ENCODE measurements at regions not wholly inside any gene's neighbourhood (a gene's known extent, or its start where the extent isn't known, plus 50 kb on each side); places are given as distances from the start of the nearest gene placed in this dataset.

- DNase-seq (ENCODE audit: low read depth, low spot score): no peak
- no peak for TF ChIP-seq CTCF (IDR thresholded peaks at IDR 0.05; ENCODE audit: low read depth, low read length)
- in situ Hi-C loops (cut with HindIII; ENCODE audit: low sequenced_read_pairs): no loop called here
- H3K4me3 ChIP-seq (ENCODE audit: low read depth, low read length): no peak overlapping the region
These were observed 244.3 kb downstream of the GPAT3 start for GRCh38 chr4:83780053-83780733.

- no peak for DNase-seq (ENCODE audit: low read depth, low spot score)
- no peak for TF ChIP-seq CTCF (IDR thresholded peaks at IDR 0.05; ENCODE audit: low read depth, low read length)
- in situ Hi-C loops (cut with HindIII; ENCODE audit: low sequenced_read_pairs): no loop called here
- no peak overlapping the region for H3K4me3 ChIP-seq (ENCODE audit: low read depth, low read length)
These were observed 243.5 kb downstream of the GPAT3 start for GRCh38 chr4:83779103-83780052.

- no peak for TF ChIP-seq CTCF (IDR thresholded peaks at IDR 0.05; ENCODE audit: low read depth, low read length)
- peak; percentile 6 for DNase-seq (ENCODE audit: low read depth, low spot score)
- in situ Hi-C loops (cut with HindIII; ENCODE audit: low sequenced_read_pairs): no loop called here
- no peak overlapping the region for H3K4me3 ChIP-seq (ENCODE audit: low read depth, low read length)
These were observed 236.8 kb downstream of the GPAT3 start for GRCh38 chr4:83772685-83773084.

- in situ Hi-C loops (cut with HindIII; ENCODE audit: low sequenced_read_pairs): no loop called here
- DNase-seq (ENCODE audit: low read depth, low spot score): peak; percentile 72
- TF ChIP-seq CTCF (IDR thresholded peaks at IDR 0.05; ENCODE audit: low read depth, low read length): peak; percentile 94
- H3K4me3 ChIP-seq (ENCODE audit: low read depth, low read length): no peak overlapping the region
These were observed 235.3 kb downstream of the GPAT3 start for GRCh38 chr4:83771113-83771705.

GRCh38 chr4:83768146-83768545 is 232.2 kb downstream of the GPAT3 start:
- DNase-seq (ENCODE audit: low read depth, low spot score): no peak
- H3K4me3 ChIP-seq (ENCODE audit: low read depth, low read length): no peak overlapping the region
- TF ChIP-seq CTCF (IDR thresholded peaks at IDR 0.05; ENCODE audit: low read depth, low read length): no peak
- in situ Hi-C loops (cut with HindIII; ENCODE audit: low sequenced_read_pairs): no loop called here

GRCh38 chr4:83767067-83767466 is 231.2 kb downstream of the GPAT3 start:
- DNase-seq (ENCODE audit: low read depth, low spot score): no peak
- no peak overlapping the region for H3K4me3 ChIP-seq (ENCODE audit: low read depth, low read length)
- TF ChIP-seq CTCF (IDR thresholded peaks at IDR 0.05; ENCODE audit: low read depth, low read length): no peak
- in situ Hi-C loops (cut with HindIII; ENCODE audit: low sequenced_read_pairs): no loop called here
